ENCODE measurements at regions not wholly inside any gene's neighbourhood (a gene's known extent, or its start where the extent isn't known, plus 50 kb on each side); places are given as distances from the start of the nearest gene placed in this dataset.

DNA sequence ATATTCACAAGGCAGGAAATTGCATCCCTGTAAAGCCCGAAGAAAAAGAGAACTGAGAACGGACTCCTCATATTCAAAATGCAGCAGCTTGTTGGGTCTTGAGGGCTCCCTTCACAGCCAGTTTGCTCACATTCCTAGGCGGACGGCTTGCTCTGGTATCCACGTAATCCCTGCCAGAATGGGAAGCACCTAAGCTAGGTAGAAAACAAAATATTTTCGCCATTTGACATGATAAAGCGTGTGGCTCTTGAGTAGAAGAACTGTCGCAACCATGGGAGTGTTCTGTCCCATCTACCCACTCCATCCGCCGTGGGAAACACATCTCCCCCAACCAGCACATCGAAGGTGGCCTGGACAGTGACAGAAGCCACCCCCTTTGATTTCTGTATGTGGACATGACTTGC is 183.1 kb downstream of the GAS1 start:
- TF ChIP-seq, protein P1, sequence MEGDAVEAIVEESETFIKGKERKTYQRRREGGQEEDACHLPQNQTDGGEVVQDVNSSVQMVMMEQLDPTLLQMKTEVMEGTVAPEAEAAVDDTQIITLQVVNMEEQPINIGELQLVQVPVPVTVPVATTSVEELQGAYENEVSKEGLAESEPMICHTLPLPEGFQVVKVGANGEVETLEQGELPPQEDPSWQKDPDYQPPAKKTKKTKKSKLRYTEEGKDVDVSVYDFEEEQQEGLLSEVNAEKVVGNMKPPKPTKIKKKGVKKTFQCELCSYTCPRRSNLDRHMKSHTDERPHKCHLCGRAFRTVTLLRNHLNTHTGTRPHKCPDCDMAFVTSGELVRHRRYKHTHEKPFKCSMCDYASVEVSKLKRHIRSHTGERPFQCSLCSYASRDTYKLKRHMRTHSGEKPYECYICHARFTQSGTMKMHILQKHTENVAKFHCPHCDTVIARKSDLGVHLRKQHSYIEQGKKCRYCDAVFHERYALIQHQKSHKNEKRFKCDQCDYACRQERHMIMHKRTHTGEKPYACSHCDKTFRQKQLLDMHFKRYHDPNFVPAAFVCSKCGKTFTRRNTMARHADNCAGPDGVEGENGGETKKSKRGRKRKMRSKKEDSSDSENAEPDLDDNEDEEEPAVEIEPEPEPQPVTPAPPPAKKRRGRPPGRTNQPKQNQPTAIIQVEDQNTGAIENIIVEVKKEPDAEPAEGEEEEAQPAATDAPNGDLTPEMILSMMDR (IDR thresholded peaks at IDR 0.05; ENCODE audit: insufficient read depth, low read length, missing control alignments): no peak
- CTCF ChIA-PET: no interaction called here
- no peak for DNase-seq (ENCODE audit: low read depth, low spot score)

DNA sequence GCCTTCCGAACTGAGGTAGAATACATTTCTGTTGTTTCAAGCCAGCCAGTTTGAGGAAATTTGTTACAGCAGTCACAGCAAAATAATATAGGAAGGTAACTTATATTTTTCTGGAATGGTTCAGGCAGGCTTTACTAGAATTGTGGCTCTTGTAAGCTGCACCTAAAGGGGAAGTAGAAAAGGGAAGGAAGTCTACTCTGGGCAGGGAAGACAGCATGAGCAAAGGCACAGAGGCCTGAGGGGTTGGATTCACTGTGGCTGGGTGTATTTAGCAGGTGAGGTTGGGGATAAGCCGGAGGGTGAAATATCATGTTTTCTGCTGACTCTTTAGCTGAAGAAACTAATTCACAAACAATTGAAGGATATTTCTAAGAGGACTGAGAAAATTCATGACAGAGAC is 183.5 kb downstream of the GAS1 start:
- no peak for DNase-seq (ENCODE audit: low read depth, low spot score)
- CTCF ChIA-PET: no interaction called here
- no peak overlapping the region for H3K4me3 ChIP-seq (ENCODE audit: low read depth, low read length)
- POLR2A ChIA-PET: no interaction called here
- TF ChIP-seq, protein P1 (IDR thresholded peaks at IDR 0.05; ENCODE audit: insufficient read depth, low read length, missing control alignments): no peak

More for the DNA sequence above, 183.1 kb downstream of the GAS1 start:
- no peak overlapping the region for H3K4me3 ChIP-seq (ENCODE audit: low read depth, low read length)
- POLR2A ChIA-PET: no interaction called here

- ChIA-PET CTCF (no interaction called here), POLR2A (no interaction called here)
- H3K4me3 ChIP-seq (ENCODE audit: low read depth, low read length): no peak overlapping the region
- TF ChIP-seq, protein P1 (IDR thresholded peaks at IDR 0.05; ENCODE audit: insufficient read depth, low read length, missing control alignments): no peak
- DNase-seq (ENCODE audit: low read depth, low spot score): no peak
These were observed 190.0 kb downstream of the GAS1 start for GRCh38 chr9:86757382-86757720.

DNA sequence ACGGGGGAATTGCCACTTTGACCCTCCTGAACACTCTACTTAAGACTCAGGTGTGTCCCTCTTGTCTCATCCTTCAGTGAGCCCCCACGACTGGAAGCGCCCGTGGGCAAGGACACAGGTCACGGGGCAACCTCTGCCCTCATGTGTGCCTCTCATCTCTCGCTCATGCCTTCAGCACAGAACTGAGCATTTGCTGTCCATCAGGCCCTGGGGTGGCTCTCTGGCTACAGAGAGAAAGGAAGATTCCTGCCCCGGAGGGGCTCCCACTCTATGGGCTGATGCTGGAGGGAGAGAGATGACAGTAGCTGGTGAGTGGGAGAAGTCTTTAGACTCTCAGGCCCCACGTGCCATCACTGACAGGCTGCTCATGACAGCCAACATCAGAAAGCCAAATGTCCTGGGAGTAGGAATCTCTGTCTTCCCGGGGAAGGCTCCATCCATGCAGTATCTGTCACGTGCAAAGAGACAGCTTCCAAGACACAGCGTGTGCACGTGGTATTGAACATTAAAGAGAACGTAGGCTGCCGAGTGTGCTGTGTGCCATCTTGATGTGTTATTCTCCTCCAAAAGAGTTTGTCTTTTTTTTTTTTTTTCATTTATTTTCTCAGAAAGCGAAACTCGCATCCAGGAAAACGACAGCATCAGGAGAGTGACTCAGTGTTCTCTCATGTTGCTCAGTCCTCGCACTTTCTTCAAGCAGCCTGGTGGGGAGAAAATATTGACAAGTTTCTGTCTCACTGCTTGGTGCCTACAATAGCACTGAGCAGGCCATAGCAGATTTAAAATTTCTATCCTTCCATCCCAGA is 190.5 kb downstream of the GAS1 start:
- TF ChIP-seq, protein P1 (IDR thresholded peaks at IDR 0.05; ENCODE audit: insufficient read depth, low read length, missing control alignments): no peak
- no peak for DNase-seq (ENCODE audit: low read depth, low spot score)
- CTCF ChIA-PET: interaction anchor here (0.6 kb wide), 1 partner anchor 17 kb away, joined by 3 read pairs; no protein-coding TSS in a partner anchor
- no peak overlapping the region for H3K4me3 ChIP-seq (ENCODE audit: low read depth, low read length)
- POLR2A ChIA-PET: no interaction called here

DNA sequence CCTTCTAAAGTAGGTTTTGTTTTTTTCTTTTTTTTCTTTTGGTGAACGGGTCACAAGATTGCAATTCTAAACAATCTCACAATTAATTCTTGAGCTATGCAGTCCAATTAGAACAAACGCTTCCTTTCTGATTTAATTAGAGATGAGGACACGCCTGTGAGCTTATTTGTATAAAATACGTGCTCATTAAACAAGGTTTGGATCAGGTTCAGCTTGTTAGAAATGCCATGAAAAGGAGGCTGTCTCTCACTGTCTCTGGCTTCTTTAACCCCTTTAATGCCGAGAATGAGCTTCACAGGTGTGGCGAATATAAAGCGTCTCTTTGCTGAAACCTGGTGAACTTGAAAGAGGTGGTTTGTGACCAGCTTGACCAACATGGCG is 191.8 kb downstream of the GAS1 start:
- POLR2A ChIA-PET: no interaction called here
- no peak for DNase-seq (ENCODE audit: low read depth, low spot score)
- TF ChIP-seq, protein P1 (IDR thresholded peaks at IDR 0.05; ENCODE audit: insufficient read depth, low read length, missing control alignments): no peak
- no peak overlapping the region for H3K4me3 ChIP-seq (ENCODE audit: low read depth, low read length)
- CTCF ChIA-PET: interaction anchor here (1.0 to 1.5 kb wide), 2 partner anchors 38 to 269 kb away, joined by 3 to 4 read pairs; no protein-coding TSS in a partner anchor

- DNase-seq (ENCODE audit: low read depth, low spot score): no peak
- ChIA-PET POLR2A (interaction anchor here (0.7 kb wide), 1 partner anchor 33 kb away, joined by 4 read pairs; no protein-coding TSS in a partner anchor), CTCF (interaction anchor here (1.0 to 1.5 kb wide), 2 partner anchors 39 to 268 kb away, joined by 3 to 4 read pairs; no protein-coding TSS in a partner anchor)
- no peak overlapping the region for H3K4me3 ChIP-seq (ENCODE audit: low read depth, low read length)
- TF ChIP-seq, protein P1 (IDR thresholded peaks at IDR 0.05; ENCODE audit: insufficient read depth, low read length, missing control alignments): no peak
These were observed 192.4 kb downstream of the GAS1 start for GRCh38 chr9:86754581-86755560.
